MM.1S (cell line): ENCODE measurements at regions not wholly inside any gene's neighbourhood (a gene's known extent, or its start where the extent isn't known, plus 50 kb on each side); places are given as distances from the start of the nearest gene placed in this dataset.

Experiments
- DNase-seq: peaks from one replicate; pipeline ENCODE4 v3.0.0-alpha.2; 2015
- H2AFZ ChIP-seq: fragments of 300-600 bp; sonication (generic); 2 replicates; pipeline ENCODE4 v1.6.0; 2016; ENCODE audit warnings: antibody characterized with exemption, low read length
- H3F3A ChIP-seq: fragments of 300-600 bp; sonication (generic); 2 replicates; pipeline ENCODE4 v1.6.1; 2016; ENCODE audit warnings: mild to moderate bottlenecking, antibody characterized with exemption, low read length, moderate library complexity, mixed read lengths; ENCODE audit not compliant: insufficient read depth
- H3K27ac ChIP-seq: fragments of 300-600 bp; sonication (generic); 2 replicates; pipeline ENCODE4 v1.5.1; 2016; ENCODE audit warnings: mild to moderate bottlenecking, low read length
- H3K27me3 ChIP-seq: fragments of 300-600 bp; sonication (generic); replicated peaks from 2 replicates; pipeline ENCODE4 v1.6.0; 2016; ENCODE audit warnings: low read length; ENCODE audit not compliant: insufficient read depth
- H3K36me3 ChIP-seq: fragments of 300-600 bp; sonication (generic); replicated peaks from 2 replicates; pipeline ENCODE4 v1.6.1; 2016; ENCODE audit warnings: mild to moderate bottlenecking, low read length, mixed read lengths; ENCODE audit not compliant: insufficient read depth
- H3K4me1 ChIP-seq: fragments of 300-600 bp; sonication (generic); 2 replicates; pipeline ENCODE4 v1.6.1; 2016; ENCODE audit warnings: low read length, mixed read lengths
- H3K4me2 ChIP-seq: fragments of 300-600 bp; sonication (generic); 2 replicates; pipeline ENCODE4 v1.6.0; 2016; ENCODE audit warnings: low read depth, low read length
- H3K4me3 ChIP-seq: fragments of 300-600 bp; sonication (generic); 2 replicates; pipeline ENCODE4 v1.5.1; 2016; ENCODE audit warnings: low read length, mixed read lengths
- H3K79me2 ChIP-seq: fragments of 300-600 bp; sonication (generic); 2 replicates; pipeline ENCODE4 v1.6.1; 2016; ENCODE audit warnings: mixed run types, low read length, mixed read lengths
- H3K9ac ChIP-seq: fragments of 300-600 bp; sonication (generic); 2 replicates; pipeline ENCODE4 v1.6.1; 2016; ENCODE audit warnings: low read length, mixed read lengths
- H3K9me2 ChIP-seq: fragments of 300-600 bp; sonication (generic); replicated peaks from 2 replicates; pipeline ENCODE4 v1.6.1; 2016; ENCODE audit warnings: mild to moderate bottlenecking, low read length, mixed read lengths; ENCODE audit not compliant: insufficient read depth
- H3K9me3 ChIP-seq: fragments of 300-600 bp; sonication (generic); replicated peaks from 2 replicates; pipeline ENCODE4 v1.6.1; 2016; ENCODE audit warnings: mild to moderate bottlenecking, low read length, mixed read lengths; ENCODE audit not compliant: insufficient read depth
- H4K20me1 ChIP-seq: fragments of 300-600 bp; sonication (generic); 2 replicates; pipeline ENCODE4 v1.6.1; 2016; ENCODE audit warnings: mild to moderate bottlenecking, low read length, moderate library complexity, mixed read lengths; ENCODE audit not compliant: insufficient read depth
- EZH2 ChIP-seq: fragments of 300-600 bp; sonication (generic); optimal IDR thresholded peaks from 2 replicates; pipeline ENCODE3; 2017; ENCODE audit warnings: low read depth, mild to moderate bottlenecking, antibody characterized with exemption, low read length, mixed read lengths
- EZH2phosphoT487 ChIP-seq: fragments of 300-600 bp; sonication (generic); IDR thresholded peaks from 2 replicates; pipeline ENCODE4 v1.6.1; 2018; ENCODE audit warnings: antibody characterized with exemption, low read length
- TF ChIP-seq, protein P1 (sequence below): fragments of 300-600 bp; sonication (generic); IDR thresholded peaks from 2 replicates; pipeline ENCODE4 v1.5.1; 2016; ENCODE audit warnings: antibody characterized with exemption, low read length, mixed read lengths

DNA sequence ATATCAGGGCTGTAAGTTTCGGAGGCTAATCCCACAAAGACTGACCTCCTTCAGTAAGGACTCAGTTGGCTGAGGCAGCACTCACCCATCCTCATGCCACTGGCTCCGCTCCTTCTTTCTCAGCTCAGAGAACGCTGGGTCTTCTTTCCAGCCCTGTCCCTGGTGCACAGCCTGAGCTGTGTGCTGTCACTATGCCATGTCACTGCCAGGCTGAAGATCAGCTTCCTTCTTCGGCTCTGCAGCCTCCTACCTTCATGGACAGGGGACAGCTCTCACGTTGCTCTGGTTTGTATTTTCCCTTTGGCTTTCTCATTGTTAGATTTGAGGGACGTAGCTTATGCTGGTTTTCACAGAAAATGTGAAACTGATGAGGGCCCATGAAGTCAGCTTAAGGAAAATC is 437.3 kb downstream of the GLRX3 start:
- Histone ChIP-seq H2AFZ (no peak overlapping the region), H3K4me2 (no peak overlapping the region), H3K4me3 (no peak overlapping the region), H4K20me1 (no peaks in the 10 kb centered on the region), H3K9ac (no peak overlapping the region), H3K27ac (no peak overlapping the region), H3F3A (no peaks in the 10 kb centered on the region), H3K9me2 (no peaks in the 10 kb centered on the region), H3K79me2 (no peaks in the 10 kb centered on the region), H3K4me1 (no peaks in the 10 kb centered on the region), H3K9me3 (no peaks in the 10 kb centered on the region), H3K27me3 (no peaks in the 10 kb centered on the region), H3K36me3 (no peaks in the 10 kb centered on the region)
- no peak for TF ChIP-seq EZH2phosphoT487
- TF ChIP-seq EZH2 = no peak
- TF ChIP-seq, protein P1, sequence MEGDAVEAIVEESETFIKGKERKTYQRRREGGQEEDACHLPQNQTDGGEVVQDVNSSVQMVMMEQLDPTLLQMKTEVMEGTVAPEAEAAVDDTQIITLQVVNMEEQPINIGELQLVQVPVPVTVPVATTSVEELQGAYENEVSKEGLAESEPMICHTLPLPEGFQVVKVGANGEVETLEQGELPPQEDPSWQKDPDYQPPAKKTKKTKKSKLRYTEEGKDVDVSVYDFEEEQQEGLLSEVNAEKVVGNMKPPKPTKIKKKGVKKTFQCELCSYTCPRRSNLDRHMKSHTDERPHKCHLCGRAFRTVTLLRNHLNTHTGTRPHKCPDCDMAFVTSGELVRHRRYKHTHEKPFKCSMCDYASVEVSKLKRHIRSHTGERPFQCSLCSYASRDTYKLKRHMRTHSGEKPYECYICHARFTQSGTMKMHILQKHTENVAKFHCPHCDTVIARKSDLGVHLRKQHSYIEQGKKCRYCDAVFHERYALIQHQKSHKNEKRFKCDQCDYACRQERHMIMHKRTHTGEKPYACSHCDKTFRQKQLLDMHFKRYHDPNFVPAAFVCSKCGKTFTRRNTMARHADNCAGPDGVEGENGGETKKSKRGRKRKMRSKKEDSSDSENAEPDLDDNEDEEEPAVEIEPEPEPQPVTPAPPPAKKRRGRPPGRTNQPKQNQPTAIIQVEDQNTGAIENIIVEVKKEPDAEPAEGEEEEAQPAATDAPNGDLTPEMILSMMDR = no peak
- no peak for DNase-seq

DNA sequence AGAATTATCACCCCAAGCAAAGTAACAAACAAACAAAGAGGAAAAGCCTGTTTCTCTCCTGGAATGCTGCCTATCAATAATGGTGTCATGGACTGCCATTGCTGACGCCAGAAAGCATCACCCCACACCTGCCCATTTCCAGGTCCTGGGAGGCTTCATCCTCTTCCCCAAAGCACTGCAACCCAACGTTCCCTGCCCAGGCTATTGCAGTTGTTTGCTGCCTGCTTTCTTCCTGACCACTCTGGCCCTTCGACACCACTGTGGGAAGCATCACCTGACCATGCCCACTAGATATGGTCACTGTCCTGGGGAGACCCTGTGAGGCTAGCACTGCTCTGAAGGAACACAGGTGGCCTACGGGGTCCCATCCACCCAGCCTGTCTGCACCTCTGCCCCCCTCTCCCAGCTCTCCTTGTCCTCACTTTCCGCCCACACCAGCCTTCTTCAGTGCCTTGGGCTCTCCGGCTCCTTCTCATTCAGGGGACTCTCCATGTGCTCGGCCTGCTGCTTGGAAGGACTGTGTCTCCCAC is 439.6 kb downstream of the GLRX3 start:
- no peak overlapping the region for H3K4me2 ChIP-seq
- H3K4me3 ChIP-seq = no peak overlapping the region
- DNase-seq = no peak

DNA sequence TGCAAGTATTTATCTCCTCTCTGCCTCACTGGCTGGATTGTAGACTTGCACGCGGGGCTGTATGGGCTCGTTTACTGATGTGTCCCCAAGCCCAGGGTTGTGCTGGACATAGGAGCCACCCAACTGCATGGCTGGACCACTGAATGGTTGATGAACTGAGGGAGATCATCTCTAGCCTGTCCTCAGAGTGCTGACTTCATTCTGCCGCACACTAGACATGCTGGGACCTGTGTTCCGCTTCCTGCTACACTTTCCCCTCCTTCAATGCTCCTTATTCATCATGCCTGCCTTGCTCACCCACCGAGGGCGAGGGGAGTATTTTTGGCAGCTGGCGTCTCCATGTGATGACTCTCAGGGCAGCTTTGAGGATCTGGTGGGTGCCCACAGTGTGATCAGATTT is 440.2 kb downstream of the GLRX3 start:
- H3K4me2 ChIP-seq = no peak overlapping the region
- H3K9ac ChIP-seq = no peak overlapping the region
- no peaks in the 10 kb centered on the region for H3F3A ChIP-seq
- no peaks in the 10 kb centered on the region for H3K36me3 ChIP-seq
- H4K20me1 ChIP-seq = no peaks in the 10 kb centered on the region
- no peaks in the 10 kb centered on the region for H3K9me2 ChIP-seq
- no peaks in the 10 kb centered on the region for H3K27me3 ChIP-seq
- H3K79me2 ChIP-seq = no peaks in the 10 kb centered on the region
- H3K9me3 ChIP-seq = no peaks in the 10 kb centered on the region
- no peak overlapping the region for H3K4me3 ChIP-seq
- no peak overlapping the region for H2AFZ ChIP-seq
- no peak for DNase-seq
- TF ChIP-seq EZH2 = no peak
- TF ChIP-seq, protein P1 = no peak
- TF ChIP-seq EZH2phosphoT487 = no peak
- no peak overlapping the region for H3K27ac ChIP-seq
- H3K4me1 ChIP-seq = no peaks in the 10 kb centered on the region

More for the DNA sequence above, 439.6 kb downstream of the GLRX3 start:
- H3F3A ChIP-seq = no peaks in the 10 kb centered on the region
- H3K79me2 ChIP-seq = no peaks in the 10 kb centered on the region
- H3K36me3 ChIP-seq = no peaks in the 10 kb centered on the region
- no peaks in the 10 kb centered on the region for H3K27me3 ChIP-seq
- no peaks in the 10 kb centered on the region for H3K9me2 ChIP-seq
- no peaks in the 10 kb centered on the region for H3K9me3 ChIP-seq
- no peak overlapping the region for H3K27ac ChIP-seq
- no peaks in the 10 kb centered on the region for H3K4me1 ChIP-seq
- no peak overlapping the region for H3K9ac ChIP-seq
- H2AFZ ChIP-seq = no peak overlapping the region
- no peaks in the 10 kb centered on the region for H4K20me1 ChIP-seq
- no peak for TF ChIP-seq EZH2
- TF ChIP-seq, protein P1 = no peak
- TF ChIP-seq EZH2phosphoT487 = no peak
